Neural progenitor cell (in vitro differentiated cells): ENCODE measurements at regions not wholly inside any gene's neighbourhood (a gene's known extent, or its start where the extent isn't known, plus 50 kb on each side); places are given as distances from the start of the nearest gene placed in this dataset.

ENCODE experiments used
- DNase-seq: peaks from one replicate; pipeline ENCODE4 v3.0.0-alpha.2; 2016; ENCODE audit warnings: low spot score
- H2AFZ ChIP-seq: fragments of 200-600 bp; sonication (generic); replicated peaks from 2 replicates; pipeline ENCODE4 v1.6.1; 2016; ENCODE audit warnings: antibody characterized with exemption
- H3F3A ChIP-seq: fragments of 200-600 bp; sonication (generic); 2 replicates; pipeline ENCODE4 v1.6.1; 2016; ENCODE audit warnings: antibody characterized with exemption, low read depth
- H3K27ac ChIP-seq: fragments of 200-600 bp; sonication (generic); 2 replicates; pipeline ENCODE4 v1.5.1; 2016; ENCODE audit warnings: mild to moderate bottlenecking
- H3K27me3 ChIP-seq: fragments of 200-600 bp; sonication (generic); 2 replicates; pipeline ENCODE4 v1.6.1; 2016; ENCODE audit warnings: mild to moderate bottlenecking, moderate library complexity
- H3K36me3 ChIP-seq: fragments of 200-600 bp; sonication (generic); 2 replicates; pipeline ENCODE4 v1.5.1; 2016
- H3K4me1 ChIP-seq: fragments of 200-600 bp; sonication (generic); 2 replicates; pipeline ENCODE4 v1.6.1; 2016; ENCODE audit warnings: mixed run types
- H3K4me2 ChIP-seq: fragments of 200-600 bp; sonication (generic); 2 replicates; pipeline ENCODE4 v1.6.1; 2016
- H3K4me3 ChIP-seq: fragments of 200-600 bp; sonication (generic); 2 replicates; pipeline ENCODE4 v1.5.1; 2016
- H3K79me2 ChIP-seq: fragments of 200-600 bp; sonication (generic); 2 replicates; pipeline ENCODE4 v1.6.1; 2016; ENCODE audit warnings: low read depth
- H3K9ac ChIP-seq: fragments of 200-600 bp; sonication (generic); 2 replicates; pipeline ENCODE4 v1.6.1; 2016
- H3K9me3 ChIP-seq: fragments of 200-600 bp; sonication (generic); 2 replicates; pipeline ENCODE4 v1.5.1; 2016; ENCODE audit warnings: low read depth
- H4K20me1 ChIP-seq: fragments of 200-600 bp; sonication (generic); 2 replicates; pipeline ENCODE4 v1.6.1; 2016; ENCODE audit warnings: low read depth
- H3K27ac Mint-ChIP-seq: 3 replicates; pipeline ENCODE4 v1.8.0; 2021; ENCODE audit warnings: mixed read lengths
- H3K27me3 Mint-ChIP-seq: 2 replicates; pipeline ENCODE4 v1.8.0; 2022; ENCODE audit warnings: low read depth, mild to moderate bottlenecking, inconsistent platforms, moderate library complexity, mixed read lengths; ENCODE audit not compliant: insufficient read depth
- H3K36me3 Mint-ChIP-seq: 3 replicates; pipeline ENCODE4 v1.8.0; 2021; ENCODE audit warnings: mixed read lengths
- H3K4me1 Mint-ChIP-seq: 3 replicates; pipeline ENCODE4 v1.8.0; 2021; ENCODE audit warnings: mixed read lengths
- H3K4me3 Mint-ChIP-seq: 3 replicates; pipeline ENCODE4 v1.8.0; 2021; ENCODE audit warnings: mild to moderate bottlenecking, moderate library complexity, mixed read lengths
- H3K9me3 Mint-ChIP-seq: 3 replicates; pipeline ENCODE4 v1.8.0; 2020; ENCODE audit warnings: mixed read lengths
- CTCF ChIP-seq: fragments of 200-600 bp; sonication (generic); IDR thresholded peaks from 2 replicates; pipeline ENCODE4 v1.5.1; 2017; ENCODE audit warnings: antibody characterized with exemption, mild to moderate bottlenecking
- EZH2 ChIP-seq: fragments of 200-600 bp; sonication (generic); IDR thresholded peaks from 2 replicates; pipeline ENCODE4 v1.6.1; 2017; ENCODE audit warnings: antibody characterized with exemption, mild to moderate bottlenecking, moderate library complexity
- EZH2phosphoT487 ChIP-seq: fragments of 200-600 bp; sonication (generic); IDR thresholded peaks from 2 replicates; pipeline ENCODE4 v1.6.1; 2017; ENCODE audit warnings: antibody characterized with exemption

- Histone ChIP-seq H3K4me3 (no peak overlapping the region), H3K79me2 (no peaks in the 10 kb centered on the region), H2AFZ (no peak overlapping the region), H4K20me1 (no peaks in the 10 kb centered on the region), H3K36me3 (no peaks in the 10 kb centered on the region), H3K4me1 (no peaks in the 10 kb centered on the region), H3K9me3 (no peaks in the 10 kb centered on the region), H3F3A (no peaks in the 10 kb centered on the region), H3K27ac (no peak overlapping the region), H3K27me3 (no peaks in the 10 kb centered on the region), H3K4me2 (no peak overlapping the region), H3K9ac (no peak overlapping the region)
- H3K4me3 Mint-ChIP-seq: no peak overlapping the region
- H3K9me3 Mint-ChIP-seq: peaks cover 4% of the 10 kb centered on the region
- TF ChIP-seq EZH2phosphoT487 (no peak), CTCF (no peak), EZH2 (no peak)
- H3K27ac Mint-ChIP-seq: peak overlapping the region; percentile 6
- peaks cover 17% of the 10 kb centered on the region for H3K27me3 Mint-ChIP-seq
- H3K4me1 Mint-ChIP-seq: peaks cover 30% of the 10 kb centered on the region
- DNase-seq: no peak
- no peaks in the 10 kb centered on the region for H3K36me3 Mint-ChIP-seq
Measured at GRCh38 chr2:15840969-15841368, 99.4 kb upstream of the MYCN start.

- no peaks in the 10 kb centered on the region for H3K4me1 ChIP-seq
- H3K4me3 ChIP-seq: no peak overlapping the region
- Mint-ChIP-seq H3K4me3 (no peak overlapping the region), H3K36me3 (no peaks in the 10 kb centered on the region), H3K4me1 (peaks cover 37% of the 10 kb centered on the region), H3K27ac (no peak overlapping the region), H3K9me3 (no peaks in the 10 kb centered on the region), H3K27me3 (peaks cover 17% of the 10 kb centered on the region)
- TF ChIP-seq EZH2 (no peak), EZH2phosphoT487 (no peak), CTCF (no peak)
- no peak overlapping the region for H2AFZ ChIP-seq
- no peak overlapping the region for H3K4me2 ChIP-seq
- no peaks in the 10 kb centered on the region for H3F3A ChIP-seq
- no peak overlapping the region for H3K9ac ChIP-seq
- no peaks in the 10 kb centered on the region for H3K79me2 ChIP-seq
- no peak for DNase-seq
- no peaks in the 10 kb centered on the region for H3K36me3 ChIP-seq
- no peaks in the 10 kb centered on the region for H3K27me3 ChIP-seq
- no peaks in the 10 kb centered on the region for H4K20me1 ChIP-seq
- H3K9me3 ChIP-seq: no peaks in the 10 kb centered on the region
- H3K27ac ChIP-seq: no peak overlapping the region
Measured at GRCh38 chr2:15841776-15842560, 98.4 kb upstream of the MYCN start.

- H4K20me1 ChIP-seq: no peaks in the 10 kb centered on the region
- no peaks in the 10 kb centered on the region for H3K36me3 ChIP-seq
- H3K27me3 Mint-ChIP-seq: peaks cover 17% of the 10 kb centered on the region
- no peaks in the 10 kb centered on the region for H3K9me3 ChIP-seq
- H3K9ac ChIP-seq: no peak overlapping the region
- H3K4me1 ChIP-seq: no peaks in the 10 kb centered on the region
- peak overlapping the region; percentile 26 for H2AFZ ChIP-seq
- no peak overlapping the region for H3K4me3 ChIP-seq
- no peak for TF ChIP-seq CTCF
- no peak for TF ChIP-seq EZH2
- TF ChIP-seq EZH2phosphoT487: no peak
- H3K36me3 Mint-ChIP-seq: no peaks in the 10 kb centered on the region
- no peak overlapping the region for H3K4me2 ChIP-seq
- H3K27ac ChIP-seq: no peak overlapping the region
- H3K79me2 ChIP-seq: no peaks in the 10 kb centered on the region
- no peaks in the 10 kb centered on the region for H3F3A ChIP-seq
- no peaks in the 10 kb centered on the region for H3K27me3 ChIP-seq
- no peak overlapping the region for H3K4me3 Mint-ChIP-seq
- H3K27ac Mint-ChIP-seq: no peak overlapping the region
- peaks cover 37% of the 10 kb centered on the region for H3K4me1 Mint-ChIP-seq
- H3K9me3 Mint-ChIP-seq: no peaks in the 10 kb centered on the region
- DNase-seq: no peak
Measured at GRCh38 chr2:15842758-15843666, 97.3 kb upstream of the MYCN start.
